Endodermal cell (in vitro differentiated cells): ENCODE measurements at regions not wholly inside any gene's neighbourhood (a gene's known extent, or its start where the extent isn't known, plus 50 kb on each side); places are given as distances from the start of the nearest gene placed in this dataset.

Experiments
- DNase-seq: peaks from one replicate; pipeline ENCODE4 v3.0.0-alpha.2; 2017
- H3K27ac ChIP-seq: 2 replicates; pipeline ENCODE4 v1.5.1; 2013; ENCODE audit warnings: mild to moderate bottlenecking, low read depth, low read length, moderate library complexity
- H3K27me3 ChIP-seq: 2 replicates; pipeline ENCODE4 v1.6.1; 2013; ENCODE audit warnings: mild to moderate bottlenecking, low read length, moderate library complexity; ENCODE audit not compliant: insufficient read depth, control insufficient read depth, poor library complexity, severe bottlenecking
- H3K36me3 ChIP-seq: 2 replicates; pipeline ENCODE4 v1.7.0; 2013; ENCODE audit warnings: mild to moderate bottlenecking, low read length, moderate library complexity; ENCODE audit not compliant: control insufficient read depth, insufficient read depth
- H3K4me1 ChIP-seq: one replicate; pipeline ENCODE4 v1.7.0; 2013; ENCODE audit warnings: low read length; ENCODE audit not compliant: control insufficient read depth, insufficient read depth
- H3K4me3 ChIP-seq: 2 replicates; pipeline ENCODE4 v1.5.1; 2013; ENCODE audit warnings: mild to moderate bottlenecking, low read length, moderate library complexity
- H3K9ac ChIP-seq: 2 replicates; pipeline ENCODE4 v1.6.1; 2013; ENCODE audit warnings: mild to moderate bottlenecking, low read length, moderate library complexity; ENCODE audit not compliant: poor library complexity, severe bottlenecking; ENCODE audit errors: extremely low read depth
- H3K9me3 ChIP-seq: 2 replicates; pipeline ENCODE4 v1.6.1; 2013; ENCODE audit warnings: mild to moderate bottlenecking, low read length, moderate library complexity; ENCODE audit not compliant: control insufficient read depth
- H3K27ac Mint-ChIP-seq: 2 replicates; pipeline ENCODE4 v1.8.0; 2020; ENCODE audit warnings: mixed read lengths
- H3K27me3 Mint-ChIP-seq: 2 replicates; pipeline ENCODE4 v1.8.0; 2021; ENCODE audit warnings: mild to moderate bottlenecking, mixed read lengths; ENCODE audit not compliant: insufficient read depth
- H3K36me3 Mint-ChIP-seq: 2 replicates; pipeline ENCODE4 v1.8.0; 2020; ENCODE audit warnings: low read depth, mixed read lengths
- H3K4me1 Mint-ChIP-seq: 2 replicates; pipeline ENCODE4 v1.8.0; 2020; ENCODE audit warnings: mixed read lengths
- H3K4me3 Mint-ChIP-seq: 2 replicates; pipeline ENCODE4 v1.8.0; 2020; ENCODE audit warnings: mild to moderate bottlenecking, moderate library complexity, mixed read lengths
- H3K9me3 Mint-ChIP-seq: 2 replicates; pipeline ENCODE4 v1.8.0; 2020; ENCODE audit warnings: mild to moderate bottlenecking, mixed read lengths
- WGBS, 2 experiments: methylation state at CpG; one replicate each; pipeline versions ENCODE4 v1.1.5 to v1.1.7; 2013; ENCODE audit warnings: missing lambda C conversion rate in 2 of 2, mixed read lengths in 1 of 2; ENCODE audit not compliant: insufficient coverage in 1 of 2, insufficient read length in 1 of 2; 5-methylcytosine and 5-hydroxymethylcytosine counted together
- TF ChIP-seq, protein P1 (sequence below): fragments of 200-600 bp; sonication (generic); conservative IDR thresholded peaks from 2 replicates; pipeline ENCODE4 v1.5.0; 2021; ENCODE audit warnings: antibody characterized with exemption, mild to moderate bottlenecking

DNA sequence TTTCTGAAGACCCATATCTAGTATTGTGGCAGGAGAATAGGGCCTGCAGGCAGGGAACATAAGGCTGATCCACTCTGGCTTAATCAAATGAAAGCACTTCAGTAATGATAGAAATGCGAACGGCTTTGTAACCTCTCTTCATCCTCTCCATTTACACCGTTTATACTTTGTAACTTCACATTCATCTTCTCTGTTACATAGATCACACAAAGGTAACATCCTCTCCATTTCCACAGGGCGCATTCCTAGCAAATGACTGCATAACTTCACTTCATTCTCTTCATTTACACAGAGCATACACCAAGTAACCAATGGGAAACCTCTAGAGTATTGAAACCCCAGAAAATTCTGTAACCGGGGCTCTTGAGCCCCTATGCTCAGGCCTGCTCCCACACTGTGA, 65.5 kb upstream of the SLC34A2 start:
- H3K27ac Mint-ChIP-seq = peak overlapping the region; percentile 61
- H3K27me3 Mint-ChIP-seq = no peaks in the 10 kb centered on the region
- peaks cover 4% of the 10 kb centered on the region for H3K9me3 ChIP-seq
- H3K4me1 ChIP-seq = no peaks in the 10 kb centered on the region
- H3K9me3 Mint-ChIP-seq = peaks cover 11% of the 10 kb centered on the region
- no peak overlapping the region for H3K27ac ChIP-seq
- H3K4me3 ChIP-seq = no peak overlapping the region
- no peaks in the 10 kb centered on the region for H3K36me3 Mint-ChIP-seq
- H3K36me3 ChIP-seq = no peaks in the 10 kb centered on the region
- TF ChIP-seq, protein P1, sequence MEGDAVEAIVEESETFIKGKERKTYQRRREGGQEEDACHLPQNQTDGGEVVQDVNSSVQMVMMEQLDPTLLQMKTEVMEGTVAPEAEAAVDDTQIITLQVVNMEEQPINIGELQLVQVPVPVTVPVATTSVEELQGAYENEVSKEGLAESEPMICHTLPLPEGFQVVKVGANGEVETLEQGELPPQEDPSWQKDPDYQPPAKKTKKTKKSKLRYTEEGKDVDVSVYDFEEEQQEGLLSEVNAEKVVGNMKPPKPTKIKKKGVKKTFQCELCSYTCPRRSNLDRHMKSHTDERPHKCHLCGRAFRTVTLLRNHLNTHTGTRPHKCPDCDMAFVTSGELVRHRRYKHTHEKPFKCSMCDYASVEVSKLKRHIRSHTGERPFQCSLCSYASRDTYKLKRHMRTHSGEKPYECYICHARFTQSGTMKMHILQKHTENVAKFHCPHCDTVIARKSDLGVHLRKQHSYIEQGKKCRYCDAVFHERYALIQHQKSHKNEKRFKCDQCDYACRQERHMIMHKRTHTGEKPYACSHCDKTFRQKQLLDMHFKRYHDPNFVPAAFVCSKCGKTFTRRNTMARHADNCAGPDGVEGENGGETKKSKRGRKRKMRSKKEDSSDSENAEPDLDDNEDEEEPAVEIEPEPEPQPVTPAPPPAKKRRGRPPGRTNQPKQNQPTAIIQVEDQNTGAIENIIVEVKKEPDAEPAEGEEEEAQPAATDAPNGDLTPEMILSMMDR = no peak
- WGBS, 2 experiments = 78 to 86% methylated on average over 5 of the region's 5 CpGs
- H3K9ac ChIP-seq = no peak overlapping the region
- no peaks in the 10 kb centered on the region for H3K27me3 ChIP-seq
- peaks cover 13% of the 10 kb centered on the region for H3K4me1 Mint-ChIP-seq
- DNase-seq = no peak
- H3K4me3 Mint-ChIP-seq = no peak overlapping the region

DNA sequence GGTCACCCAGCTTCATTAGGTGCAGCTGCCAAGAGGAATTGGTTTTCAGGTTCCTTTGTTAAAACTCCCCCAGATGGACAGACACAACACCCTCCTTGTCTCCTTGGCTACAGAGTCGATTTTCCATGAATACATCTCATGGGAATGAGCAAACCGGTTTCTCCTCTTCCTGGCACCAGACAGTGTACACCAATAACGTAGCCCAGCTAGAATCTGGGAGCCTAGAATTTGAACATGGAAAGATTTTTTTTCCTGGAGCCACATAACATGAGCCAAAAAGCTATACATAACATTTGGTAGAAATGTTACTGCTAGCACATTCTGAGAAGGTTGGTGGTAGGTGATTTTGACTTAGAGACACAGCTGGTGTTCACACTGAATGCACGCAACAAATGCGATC, 62.9 kb upstream of the SLC34A2 start:
- DNase-seq = no peak
- Mint-ChIP-seq H3K4me3 (no peak overlapping the region), H3K9me3 (peaks cover 34% of the 10 kb centered on the region), H3K4me1 (peaks cover 7% of the 10 kb centered on the region), H3K27ac (no peak overlapping the region), H3K36me3 (no peaks in the 10 kb centered on the region), H3K27me3 (no peaks in the 10 kb centered on the region)
- Histone ChIP-seq H3K27ac (no peak overlapping the region), H3K36me3 (no peaks in the 10 kb centered on the region), H3K9me3 (peaks cover 27% of the 10 kb centered on the region), H3K27me3 (no peaks in the 10 kb centered on the region), H3K4me3 (no peak overlapping the region), H3K9ac (no peak overlapping the region), H3K4me1 (no peaks in the 10 kb centered on the region)
- WGBS, 2 experiments = 91 to 94% methylated on average over 4 to 5 of the region's 5 CpGs
- TF ChIP-seq, protein P1 = no peak
